A673 (cell line): ENCODE measurements at regions not wholly inside any gene's neighbourhood (a gene's known extent, or its start where the extent isn't known, plus 50 kb on each side); places are given as distances from the start of the nearest gene placed in this dataset.

Source experiments
- EZH2 ChIP-seq: fragments of 200-600 bp; sonication (generic); IDR thresholded peaks from 2 replicates; pipeline ENCODE4 v1.6.1; 2017; ENCODE audit warnings: borderline replicate concordance, low read depth, mild to moderate bottlenecking, mixed read lengths, antibody characterized with exemption, low read length; ENCODE audit not compliant: poor library complexity, severe bottlenecking
- TF ChIP-seq, protein P1 (sequence below): fragments of 300-800, 200-600 bp; sonication (generic); conservative IDR thresholded peaks from 2 replicates; pipeline ENCODE4 v1.5.1; 2017; ENCODE audit warnings: low read depth, mild to moderate bottlenecking, antibody characterized with exemption, low read length, moderate library complexity, mixed read lengths

GRCh38 chr12:18990856-18991255 lies 138.7 kb upstream of the PLEKHA5 start:
- TF ChIP-seq, protein P1, sequence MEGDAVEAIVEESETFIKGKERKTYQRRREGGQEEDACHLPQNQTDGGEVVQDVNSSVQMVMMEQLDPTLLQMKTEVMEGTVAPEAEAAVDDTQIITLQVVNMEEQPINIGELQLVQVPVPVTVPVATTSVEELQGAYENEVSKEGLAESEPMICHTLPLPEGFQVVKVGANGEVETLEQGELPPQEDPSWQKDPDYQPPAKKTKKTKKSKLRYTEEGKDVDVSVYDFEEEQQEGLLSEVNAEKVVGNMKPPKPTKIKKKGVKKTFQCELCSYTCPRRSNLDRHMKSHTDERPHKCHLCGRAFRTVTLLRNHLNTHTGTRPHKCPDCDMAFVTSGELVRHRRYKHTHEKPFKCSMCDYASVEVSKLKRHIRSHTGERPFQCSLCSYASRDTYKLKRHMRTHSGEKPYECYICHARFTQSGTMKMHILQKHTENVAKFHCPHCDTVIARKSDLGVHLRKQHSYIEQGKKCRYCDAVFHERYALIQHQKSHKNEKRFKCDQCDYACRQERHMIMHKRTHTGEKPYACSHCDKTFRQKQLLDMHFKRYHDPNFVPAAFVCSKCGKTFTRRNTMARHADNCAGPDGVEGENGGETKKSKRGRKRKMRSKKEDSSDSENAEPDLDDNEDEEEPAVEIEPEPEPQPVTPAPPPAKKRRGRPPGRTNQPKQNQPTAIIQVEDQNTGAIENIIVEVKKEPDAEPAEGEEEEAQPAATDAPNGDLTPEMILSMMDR: no peak
- no peak for TF ChIP-seq EZH2
